Activated CD4-positive, CD25-positive, alpha-beta regulatory T cell (primary cell): ENCODE measurements at regions not wholly inside any gene's neighbourhood (a gene's known extent, or its start where the extent isn't known, plus 50 kb on each side); places are given as distances from the start of the nearest gene placed in this dataset.

Source experiments
- DNase-seq, 4 experiments: peaks; one replicate each; lab custom pipeline; 2025; lab: John Stamatoyannopoulos, UW

- no peak for DNase-seq
Measured at GRCh38 chr6:4560221-4561077, 215.8 kb upstream of the CDYL start.

- DNase-seq = no peak
Measured at GRCh38 chr6:4559281-4559875, 216.8 kb upstream of the CDYL start.

- no peak for DNase-seq
Measured at GRCh38 chr6:4554645-4555044, 221.6 kb upstream of the CDYL start.

- DNase-seq = no peak
Measured at GRCh38 chr6:4553387-4553786, 222.8 kb upstream of the CDYL start.

GRCh38 chr6:4550227-4550597, 226.0 kb upstream of the CDYL start:
- no peak for DNase-seq

GRCh38 chr6:4549556-4550226, 226.5 kb upstream of the CDYL start:
- DNase-seq = no peak

DNA sequence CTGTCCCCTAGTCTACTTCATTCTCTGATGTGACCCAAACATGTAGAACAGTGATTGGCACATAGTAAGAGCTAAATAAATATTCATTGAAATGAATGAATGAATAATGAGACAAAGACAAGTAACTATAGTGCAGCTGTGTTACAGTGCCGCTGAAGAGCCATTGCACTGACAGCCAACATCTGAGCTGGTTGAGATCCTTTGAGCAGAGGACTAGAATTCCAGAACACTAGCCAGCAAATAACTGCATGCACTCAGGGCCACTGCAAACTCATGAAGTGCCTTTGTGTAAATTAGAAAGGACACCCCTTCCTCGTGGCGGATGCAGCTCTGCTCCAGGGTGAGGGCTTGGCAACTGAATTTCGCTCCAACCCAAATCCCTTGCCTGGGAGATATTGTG, 230.3 kb upstream of the CDYL start:
- no peak for DNase-seq

DNA sequence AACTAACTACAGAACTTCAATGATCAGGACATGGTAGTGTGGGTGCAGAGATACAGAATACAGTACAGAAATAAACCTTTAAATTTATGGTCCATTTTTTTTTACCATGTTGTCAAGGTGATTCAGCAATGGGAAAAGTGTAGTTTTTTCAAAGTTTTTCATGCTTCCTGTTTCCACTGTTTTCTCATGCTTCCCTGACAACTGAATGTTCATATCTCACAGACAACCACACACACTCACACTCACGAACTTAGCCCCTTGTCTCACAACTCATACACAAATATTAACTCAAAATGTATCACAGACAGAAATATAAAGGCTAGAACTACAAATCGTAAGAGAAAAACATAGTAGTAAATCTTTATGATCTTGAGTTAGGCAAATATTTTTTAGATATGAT, 232.6 kb upstream of the CDYL start:
- DNase-seq = no peak

DNA sequence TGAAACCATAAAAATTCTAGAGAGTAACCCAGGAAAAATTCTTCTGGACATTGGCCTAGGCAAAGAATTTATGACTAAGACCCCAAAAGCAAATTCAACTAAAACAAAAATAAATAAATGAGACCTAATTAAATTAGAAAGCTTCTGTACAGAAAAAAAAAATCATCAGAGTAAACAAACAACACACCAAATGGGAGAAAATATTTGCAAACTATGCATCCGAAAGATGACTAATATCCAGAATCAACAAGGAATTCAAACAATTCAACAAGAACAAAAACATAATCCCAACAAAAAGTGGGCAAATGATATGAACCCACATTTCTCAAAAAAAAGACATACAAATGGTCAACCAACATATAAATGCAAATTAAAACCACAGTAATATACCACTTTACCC, 242.6 kb upstream of the CDYL start:
- DNase-seq = no peak

DNA sequence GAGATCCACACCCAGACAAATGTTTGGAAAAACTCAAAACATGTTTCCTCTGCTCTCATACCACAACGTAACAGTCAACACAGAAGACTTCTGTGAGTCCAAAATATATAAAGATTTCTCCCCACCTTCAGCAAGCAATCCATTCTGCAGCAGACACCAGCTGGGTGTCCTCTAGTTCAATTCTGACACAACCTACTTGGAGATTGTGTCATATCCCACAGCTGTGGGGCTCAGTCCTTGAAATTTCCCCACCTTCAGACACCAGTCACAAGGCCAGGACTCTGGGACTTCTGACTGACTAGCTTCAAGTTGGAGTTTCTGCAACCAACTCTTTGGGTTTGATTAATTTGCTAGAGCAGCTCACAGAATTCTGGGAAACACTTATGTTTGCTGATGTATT, 244.8 kb upstream of the CDYL start:
- DNase-seq = no peak

- no peak for DNase-seq
Measured at GRCh38 chr6:4522453-4522852, 253.8 kb upstream of the CDYL start.

DNA sequence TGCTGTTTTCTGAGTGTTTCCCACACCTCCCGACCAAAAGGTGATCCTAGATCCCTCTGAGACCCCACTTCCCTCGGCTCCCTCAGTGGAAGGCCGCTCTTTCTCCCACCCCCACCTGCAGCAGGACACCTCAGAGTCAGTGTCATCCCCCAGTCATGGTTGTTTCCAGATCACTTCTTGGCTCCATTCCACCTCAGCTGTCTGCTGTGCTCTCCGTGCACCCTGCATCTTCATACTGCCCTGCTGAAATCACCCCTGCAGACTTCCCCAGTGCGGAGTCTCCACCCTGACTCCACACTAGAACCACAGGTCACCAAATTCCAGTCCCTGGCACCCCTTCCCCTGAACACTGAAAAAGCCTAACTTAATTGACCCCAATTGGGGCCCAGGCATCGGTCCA, 255.1 kb upstream of the CDYL start:
- DNase-seq = no peak

GRCh38 chr6:4518506-4518905, 257.7 kb upstream of the CDYL start:
- no peak for DNase-seq

DNA sequence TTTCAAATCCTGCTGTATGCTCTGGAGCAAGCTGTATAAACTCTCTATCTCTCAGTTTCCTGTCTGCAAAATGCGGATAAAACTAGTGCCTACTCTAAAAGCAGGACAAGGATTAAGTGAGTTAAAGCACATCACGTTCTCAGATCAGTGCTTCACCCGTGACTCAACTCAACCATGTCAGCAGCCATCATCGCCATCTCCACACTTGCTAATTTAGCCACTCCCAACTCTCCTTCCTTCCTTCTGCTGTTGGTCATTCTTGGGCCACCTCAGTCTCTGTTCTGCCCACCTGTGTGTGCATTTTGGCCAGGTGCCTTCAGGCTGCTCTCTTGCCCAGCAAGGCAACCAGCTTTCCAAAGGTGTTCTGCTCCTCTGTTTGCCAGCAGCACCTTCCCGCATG, 260.0 kb upstream of the CDYL start:
- DNase-seq = no peak

DNA sequence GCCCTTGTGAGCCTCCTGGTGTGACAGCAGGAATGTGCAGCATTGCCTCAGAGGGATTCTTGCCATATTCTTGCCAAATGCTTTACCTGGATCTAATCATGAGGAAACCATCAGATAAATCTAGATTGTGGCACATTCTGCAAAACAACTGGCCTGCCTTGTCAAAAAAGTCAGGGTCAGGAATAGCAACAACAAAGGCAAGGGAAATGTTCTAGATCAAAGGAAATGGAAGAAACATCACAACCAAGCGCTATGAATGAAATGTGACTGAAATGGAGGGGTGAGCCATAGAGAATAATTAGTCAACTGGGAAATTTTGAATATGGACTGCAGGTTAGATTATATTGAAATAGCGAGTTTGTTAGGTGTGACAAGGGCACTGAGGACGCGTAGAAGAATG, 262.6 kb upstream of the CDYL start:
- DNase-seq = no peak

- no peak for DNase-seq
Measured at GRCh38 chr6:4512051-4512471, 264.1 kb upstream of the CDYL start.

DNA sequence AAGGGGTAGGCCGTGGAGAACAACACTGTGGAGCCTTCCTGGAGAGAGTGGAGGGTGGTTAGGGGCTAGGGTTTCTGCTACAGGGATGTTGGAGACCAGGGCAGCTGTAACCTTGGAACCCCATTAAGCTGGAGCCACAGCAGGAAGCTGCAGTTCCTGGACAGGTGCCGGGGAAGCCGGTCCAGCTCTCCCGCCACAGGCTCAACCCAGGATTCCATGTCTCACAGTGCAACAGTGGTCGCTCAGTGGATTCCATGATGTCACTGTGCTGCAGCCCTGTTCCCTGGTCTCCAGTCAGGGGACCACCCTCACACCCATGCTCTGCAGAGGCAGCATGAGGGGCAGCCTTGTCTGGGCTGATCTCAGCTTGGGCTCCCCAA, 264.6 kb upstream of the CDYL start:
- no peak for DNase-seq

- DNase-seq = no peak
Measured at GRCh38 chr6:4510906-4511640, 265.1 kb upstream of the CDYL start.

DNA sequence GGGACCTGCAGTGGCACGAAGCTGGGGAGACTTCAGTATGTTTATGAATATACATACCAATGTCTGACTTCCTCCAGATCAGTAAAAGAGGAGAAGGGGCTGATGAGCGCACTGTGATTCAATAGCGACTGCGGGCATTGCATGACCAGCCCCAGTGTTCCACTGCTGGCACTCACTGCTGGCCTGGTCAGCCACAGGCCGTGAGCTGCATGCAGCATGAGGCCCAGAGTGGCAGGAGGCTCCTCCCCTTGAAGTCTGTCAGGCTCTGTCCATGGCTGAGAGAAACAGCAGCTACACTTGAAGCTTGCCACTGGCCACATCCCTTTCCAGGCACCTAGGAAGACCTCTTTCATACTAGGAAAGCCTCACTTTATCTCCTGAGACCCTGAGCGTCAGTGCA, 265.9 kb upstream of the CDYL start:
- no peak for DNase-seq

GRCh38 chr6:4509506-4509905, 266.7 kb upstream of the CDYL start:
- DNase-seq = no peak

DNA sequence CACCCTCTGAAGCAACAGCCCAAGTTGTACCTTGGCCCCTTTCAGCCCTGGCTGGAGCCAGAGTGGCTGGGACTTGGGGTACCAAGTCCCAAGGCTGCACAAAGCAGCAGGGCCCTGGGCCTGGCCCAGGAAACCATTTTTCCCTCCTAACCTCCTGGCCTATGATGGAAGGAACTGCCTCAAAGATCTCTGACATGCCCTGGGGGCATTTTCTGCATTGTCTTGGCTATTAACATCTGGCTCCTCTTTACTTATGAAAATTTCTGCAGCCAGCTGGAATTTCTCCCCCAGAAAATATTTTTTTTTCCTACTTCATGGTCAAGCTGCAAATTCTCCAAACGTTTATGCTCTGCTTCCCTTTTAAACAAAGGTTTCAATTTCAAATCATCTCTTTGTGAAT, 269.4 kb upstream of the CDYL start:
- DNase-seq = no peak

DNA sequence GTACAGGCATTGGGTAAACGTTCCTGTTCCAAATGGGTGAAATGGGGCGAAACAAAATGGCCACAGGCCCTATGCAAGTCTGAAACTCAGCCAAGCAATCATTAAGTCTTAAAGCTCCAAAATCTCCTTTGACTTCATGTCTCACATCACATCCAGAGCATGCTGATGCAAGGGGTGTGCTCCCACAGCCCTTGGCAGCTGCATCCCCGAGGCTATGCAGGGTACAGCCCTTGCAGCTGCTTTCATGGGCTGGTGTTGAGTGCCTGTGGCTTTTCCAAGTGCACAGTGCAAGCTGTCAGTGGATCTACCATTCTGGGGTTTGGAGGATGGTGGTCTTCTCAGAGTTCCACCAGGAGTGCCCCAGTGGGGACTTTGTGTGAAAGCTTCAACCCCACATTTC, 270.0 kb upstream of the CDYL start:
- DNase-seq = no peak

DNA sequence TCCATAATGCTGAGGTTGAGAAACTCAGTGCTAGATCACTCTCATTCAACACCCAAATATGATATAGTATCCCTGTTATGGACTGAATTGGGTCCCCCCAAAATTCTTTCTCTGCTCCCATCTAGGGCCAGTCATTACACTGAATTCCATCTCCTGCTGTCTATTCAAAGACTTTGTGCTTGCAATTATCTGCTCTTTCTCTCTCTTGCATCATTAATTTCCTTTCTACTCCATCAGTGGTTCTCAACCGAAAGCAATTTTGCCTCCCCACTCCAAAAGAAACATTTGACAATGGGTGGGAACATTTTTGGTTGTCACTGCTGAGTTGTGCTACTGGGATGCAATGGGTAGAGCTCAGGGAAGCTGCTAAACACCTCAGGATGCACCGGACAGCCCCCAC, 271.5 kb upstream of the CDYL start:
- no peak for DNase-seq
